Peyer's patch (tissue), 4 donors: ENCODE measurements at regions not wholly inside any gene's neighbourhood (a gene's known extent, or its start where the extent isn't known, plus 50 kb on each side); places are given as distances from the start of the nearest gene placed in this dataset.

ENCODE experiments used
- CTCF ChIP-seq, 6 experiments: fragments of 450-650 bp in 4 of 6; fragments of 200-600 bp in 2 of 6; sonication (generic) in 1 of 6; IDR thresholded peaks; one replicate each; pipeline ENCODE4 v1.5.1; 2017 to 2019; ENCODE audit warnings: antibody characterized with exemption in 6 of 6, mild to moderate bottlenecking in 3 of 6, moderate library complexity in 1 of 6
- POLR2A ChIP-seq, 2 donors: fragments of 450-650 bp; IDR thresholded peaks; one replicate each; pipeline ENCODE4 v1.5.1; 2017; ENCODE audit warnings: antibody characterized with exemption in 2 of 2, mild to moderate bottlenecking in 2 of 2, moderate library complexity in 2 of 2

GRCh38 chrY:7663261-7663660 lies 751.7 kb upstream of the AMELY start:
- TF ChIP-seq CTCF (IDR thresholded peaks at IDR 0.05) (no peak), POLR2A (IDR thresholded peaks at IDR 0.05) (no peak)
